Stimulated activated CD8-positive, alpha-beta memory T cell treated with anti-CD3 and anti-CD28 coated beads, Interleukin-12 subunit alpha, Interleukin-12 subunit beta, amount 100 ng/mL, for 24 hours (primary cell): ENCODE measurements at regions not wholly inside any gene's neighbourhood (a gene's known extent, or its start where the extent isn't known, plus 50 kb on each side); places are given as distances from the start of the nearest gene placed in this dataset.

Experiments
- DNase-seq: peaks from one replicate; pipeline ENCODE4 v3.0.0-alpha.2; 2020; ENCODE audit errors: extremely low read depth

- DNase-seq: no peak
Measured at GRCh38 chr20:59376109-59376841, 75.9 kb downstream of the EDN3 start.

- no peak for DNase-seq
Measured at GRCh38 chr20:59376998-59377397, 76.6 kb downstream of the EDN3 start.

GRCh38 chr20:59377842-59378241 lies 77.4 kb downstream of the EDN3 start:
- DNase-seq: no peak

GRCh38 chr20:59378396-59378795 lies 78.0 kb downstream of the EDN3 start:
- no peak for DNase-seq

GRCh38 chr20:59378966-59379365 lies 78.6 kb downstream of the EDN3 start:
- DNase-seq: no peak

GRCh38 chr20:59381689-59382088 lies 81.3 kb downstream of the EDN3 start:
- no peak for DNase-seq

- DNase-seq: no peak
Measured at GRCh38 chr20:59382157-59382725, 81.8 kb downstream of the EDN3 start.

- DNase-seq: no peak
Measured at GRCh38 chr20:59382907-59383306, 82.5 kb downstream of the EDN3 start.

GRCh38 chr20:59385038-59385437 lies 84.6 kb downstream of the EDN3 start:
- DNase-seq: no peak

GRCh38 chr20:59385480-59385879 lies 85.1 kb downstream of the EDN3 start:
- no peak for DNase-seq

- no peak for DNase-seq
Measured at GRCh38 chr20:59386809-59387208, 86.4 kb downstream of the EDN3 start.

GRCh38 chr20:59387891-59388290 lies 87.5 kb downstream of the EDN3 start:
- DNase-seq: no peak

GRCh38 chr20:59388402-59388801 lies 88.0 kb downstream of the EDN3 start:
- DNase-seq: no peak

- no peak for DNase-seq
Measured at GRCh38 chr20:59390437-59390836, 90.0 kb downstream of the EDN3 start.

- no peak for DNase-seq
Measured at GRCh38 chr20:59391975-59392374, 91.6 kb downstream of the EDN3 start.

GRCh38 chr20:59392736-59393135 lies 92.3 kb downstream of the EDN3 start:
- DNase-seq: no peak

- DNase-seq: no peak
Measured at GRCh38 chr20:59393142-59393541, 92.7 kb downstream of the EDN3 start.

- no peak for DNase-seq
Measured at GRCh38 chr20:59395729-59396128, 95.3 kb downstream of the EDN3 start.

- DNase-seq: no peak
Measured at GRCh38 chr20:59398537-59399205, 98.3 kb downstream of the EDN3 start.

GRCh38 chr20:59399426-59400099 lies 99.2 kb downstream of the EDN3 start:
- DNase-seq: no peak

- no peak for DNase-seq
Measured at GRCh38 chr20:59400708-59401107, 100.3 kb downstream of the EDN3 start.

- DNase-seq: no peak
Measured at GRCh38 chr20:59402681-59403080, 102.3 kb downstream of the EDN3 start.
